K562 (cell line): ENCODE measurements at regions not wholly inside any gene's neighbourhood (a gene's known extent, or its start where the extent isn't known, plus 50 kb on each side); places are given as distances from the start of the nearest gene placed in this dataset.

Experiments used
- ATAC-seq: fragments of 200-7000 bp; cut with Tn5 transposase; 3 replicates; pipeline ENCODE4 v1.9.1; 2020; ENCODE audit warnings: moderate library complexity
- BruUV-seq: library from RNA; stranded (reverse); fragments of 400-500 nt; replicated peaks from 2 replicates; lab custom pipeline; 2021; lab: Mats Ljungman, UMichigan
- CTCF ChIA-PET: fragments of 300-600 bp; formaldehyde crosslinking; extraction: SDS; loops from one replicate; lab custom pipeline; 2021; ENCODE audit warnings: low intra/inter-chr PET ratio; lab: Yijun Ruan, JAX
- POLR2A ChIA-PET: fragments of 300-600, 350-650 bp; sonication (Branson Sonifier 250); formaldehyde crosslinking; extraction: SDS; loops from one replicate; lab custom pipeline; 2021; ENCODE audit warnings: antibody characterized with exemption, inconsistent platforms; lab: Yijun Ruan, JAX
- DNase-seq, 4 experiments: peaks; one replicate each; pipeline versions ENCODE4 v3.0.0 to v3.0.0-alpha.2; 2011 to 2018; ENCODE audit warnings: low spot score in 3 of 4, mixed read lengths in 3 of 4; ENCODE audit errors: extremely low read depth in 1 of 4
- FAIRE-seq: peaks from 2 replicates; lab custom pipeline; 2011; peaks lifted over from hg19 to GRCh38; lab: Jason Lieb, UNC
- H2AFZ ChIP-seq: 2 replicates; pipeline ENCODE4 v1.6.0; 2011; ENCODE audit warnings: low read depth, low read length, control low read depth, inconsistent platforms
- H3K27ac ChIP-seq: fragments of 200-600 bp; 3 replicates; pipeline ENCODE4 v1.8.0; 2011; ENCODE audit warnings: low read depth, mild to moderate bottlenecking, control low read depth, inconsistent platforms, low read length, moderate library complexity, mixed read lengths; ENCODE audit errors: extremely low read depth
- H3K27me3 ChIP-seq, 2 experiments: fragments of 300-600 bp in 1 of 2; 2 replicates in 1 of 2; 3 replicates in 1 of 2; pipeline versions ENCODE4 v1.6.0 to v1.8.0; 2011; ENCODE audit warnings: inconsistent platforms in 2 of 2, low read length in 2 of 2, mild to moderate bottlenecking in 1 of 2, mixed read lengths in 1 of 2, moderate library complexity in 1 of 2; ENCODE audit not compliant: control insufficient read depth in 2 of 2, insufficient read depth in 2 of 2
- H3K36me3 ChIP-seq: fragments of 300-600 bp; 3 replicates; pipeline ENCODE4 v1.8.0; 2011; ENCODE audit warnings: mild to moderate bottlenecking, low read length, inconsistent platforms; ENCODE audit not compliant: control insufficient read depth, insufficient read depth
- H3K4me1 ChIP-seq, 2 experiments: fragments of 200-600 bp in 1 of 2; replicated peaks in 1 of 2; 2 replicates in 1 of 2; 3 replicates in 1 of 2; pipeline versions ENCODE4 v1.5.1 to v1.8.0; 2011; ENCODE audit warnings: inconsistent platforms in 2 of 2, low read length in 2 of 2, mild to moderate bottlenecking in 1 of 2, mixed read lengths in 1 of 2, moderate library complexity in 1 of 2; ENCODE audit not compliant: control insufficient read depth in 2 of 2, insufficient read depth in 2 of 2
- H3K4me2 ChIP-seq: 2 replicates; pipeline ENCODE4 v1.6.1; 2011; ENCODE audit warnings: low read length, control low read depth, inconsistent platforms, mixed read lengths; ENCODE audit not compliant: insufficient read depth
- H3K4me3 ChIP-seq: fragments of 200-600 bp; sonication (generic), shearing (Covaris generic); 2 replicates; pipeline ENCODE4 v1.5.1; 2016; ENCODE audit warnings: control low read depth, inconsistent platforms
- H3K79me2 ChIP-seq: fragments of 200-600 bp; 3 replicates; pipeline ENCODE4 v1.8.0; 2011; ENCODE audit warnings: low read length, inconsistent platforms; ENCODE audit not compliant: control insufficient read depth, insufficient read depth
- H3K9ac ChIP-seq, 2 experiments: 2 replicates each; pipeline versions ENCODE4 v1.6.0 to v1.6.1; 2011; ENCODE audit warnings: low read depth in 2 of 2, low read length in 2 of 2, control low read depth in 1 of 2, inconsistent platforms in 1 of 2, mild to moderate bottlenecking in 1 of 2, mixed read lengths in 1 of 2; ENCODE audit not compliant: insufficient read depth in 1 of 2
- H3K9me1 ChIP-seq: one replicate; pipeline ENCODE4 v1.6.0; 2011; ENCODE audit warnings: inconsistent platforms, mild to moderate bottlenecking, low read length, moderate library complexity; ENCODE audit not compliant: control insufficient read depth, insufficient read depth
- H3K9me3 ChIP-seq: replicated peaks from 2 replicates; pipeline ENCODE4 v1.5.1; 2011; ENCODE audit warnings: low read depth, low read length, inconsistent platforms; ENCODE audit not compliant: control insufficient read depth, insufficient read depth
- H4K20me1 ChIP-seq: replicated peaks from 2 replicates; pipeline ENCODE4 v1.6.1; 2011; ENCODE audit warnings: low read length, inconsistent platforms, mixed read lengths; ENCODE audit not compliant: control insufficient read depth, insufficient read depth
- CCAR2 ChIP-seq: fragments of 200-400 bp; formaldehyde crosslinking; IDR thresholded peaks from 2 replicates; pipeline ENCODE4 v1.6.1; 2017; ENCODE audit warnings: mild to moderate bottlenecking, low read depth, low read length
- ETV6 ChIP-seq, 3 experiments: fragments of 150-350 bp in 1 of 3; sonication (generic) in 1 of 3; formaldehyde crosslinking in 1 of 3; IDR thresholded peaks; 2 replicates each; pipeline versions ENCODE4 v1.6.1 to v1.8.0; 2014 to 2022; ENCODE audit warnings: borderline replicate concordance in 2 of 3, low read depth in 2 of 3, antibody characterized with exemption in 1 of 3, low read length in 1 of 3, mild to moderate bottlenecking in 1 of 3, missing genetic modification reagents in 1 of 3
- FIP1L1 ChIP-seq: fragments of 200-400 bp; formaldehyde crosslinking; IDR thresholded peaks from 2 replicates; pipeline ENCODE4 v1.6.1; 2018; ENCODE audit warnings: mild to moderate bottlenecking, low read depth, low read length; ENCODE audit not compliant: poor library complexity, severe bottlenecking
- FOXP1 ChIP-seq: sonication (generic); formaldehyde crosslinking; IDR thresholded peaks from 2 replicates; pipeline ENCODE4 v1.8.0; 2022; ENCODE audit warnings: mild to moderate bottlenecking, missing genetic modification reagents
- NCOA2 ChIP-seq, 2 experiments: fragments of 450-650 bp; IDR thresholded peaks; 2 replicates each; pipeline ENCODE4 v1.6.1; 2018; ENCODE audit warnings: mild to moderate bottlenecking in 2 of 2, moderate library complexity in 1 of 2; ENCODE audit not compliant: partially characterized antibody in 2 of 2
- NUFIP1 ChIP-seq: fragments of 450-650 bp; IDR thresholded peaks from 2 replicates; pipeline ENCODE4 v1.6.1; 2018; ENCODE audit not compliant: partially characterized antibody
- SIRT6 ChIP-seq: IDR thresholded peaks from one replicate; pipeline ENCODE4 v1.6.1; 2012; ENCODE audit warnings: low read depth, mild to moderate bottlenecking, control low read depth, inconsistent platforms, low read length, moderate library complexity
- ZNF146 ChIP-seq: IDR thresholded peaks from one replicate; pipeline ENCODE4 v1.6.1; 2018; ENCODE audit warnings: missing compliant biosample characterization; ENCODE audit not compliant: unreplicated experiment
- WGBS: fragments of 100-300 bp; shearing (Covaris generic); methylation state at CpG from one replicate; pipeline ENCODE4 v1.1.6; 2016; ENCODE audit warnings: low coverage, mixed read lengths; ENCODE audit not compliant: insufficient coverage; ENCODE audit errors: missing lambda C conversion rate; 5-methylcytosine and 5-hydroxymethylcytosine counted together
- in situ Hi-C: fragments of 300-500 bp; cut with MboI; formaldehyde crosslinking; loops from 4 replicates; pipeline ENCODE4 v1.15.0; 2018; ENCODE audit warnings: inconsistent platforms, mixed read lengths
- intact Hi-C: fragments of 100-400 bp; cut with micrococcal nuclease; formaldehyde crosslinking; loops from 2 replicates; pipeline ENCODE4 v1.14.2; 2022
- TF ChIP-seq, protein P1 (sequence below): IDR thresholded peaks from 3 replicates; pipeline ENCODE4 v1.6.1; 2011; ENCODE audit warnings: borderline replicate concordance, mild to moderate bottlenecking, moderate library complexity; ENCODE audit not compliant: insufficient read length; ENCODE audit errors: extremely low read depth
- TF ChIP-seq, protein P2 (sequence below): sonication (generic); formaldehyde crosslinking; IDR thresholded peaks from 2 replicates; pipeline ENCODE4 v1.8.1; 2022; ENCODE audit warnings: missing genetic modification reagents
- TF ChIP-seq, protein P3 (sequence below): sonication (generic); formaldehyde crosslinking; IDR thresholded peaks from 2 replicates; pipeline ENCODE4 v1.8.0; 2023; ENCODE audit warnings: mild to moderate bottlenecking, missing genetic modification reagents

DNA sequence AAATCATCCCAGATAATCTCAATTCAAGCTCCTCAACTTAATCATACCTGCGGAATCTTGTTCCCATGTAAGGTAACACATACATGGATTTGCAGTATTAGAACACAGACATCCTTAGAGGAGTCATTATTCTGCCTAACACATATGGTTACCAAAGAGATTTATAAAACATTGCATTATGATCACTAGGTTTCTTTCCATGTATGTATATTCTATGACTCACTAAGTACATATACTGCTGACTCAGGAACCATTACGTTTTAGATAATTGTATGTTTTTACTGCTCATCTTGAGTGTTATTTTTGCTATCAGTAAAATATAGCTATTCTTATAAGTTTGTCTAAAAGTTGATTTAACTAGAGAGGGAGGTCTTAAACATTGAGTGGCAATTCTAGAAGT is 182.9 kb downstream of the SLITRK6 start:
- 0% methylated on average over 2 of the region's 2 CpGs for WGBS
- Histone ChIP-seq H2AFZ (no peak overlapping the region), H3K79me2 (no peaks in the 10 kb centered on the region), H3K36me3 (no peaks in the 10 kb centered on the region), H3K4me2 (no peak overlapping the region), H4K20me1 (no peaks in the 10 kb centered on the region), H3K4me3 (no peak overlapping the region), H3K27me3 (no peaks in the 10 kb centered on the region), H3K9ac (no peak overlapping the region), H3K27ac (no peak overlapping the region), H3K4me1 (no peaks in the 10 kb centered on the region), H3K9me3 (no peaks in the 10 kb centered on the region), H3K9me1 (no peaks in the 10 kb centered on the region)
- TF ChIP-seq FIP1L1 (no peak), ZNF146 (CRISPR knock-in tag) (no peak), SIRT6 (no peak), FOXP1 (CRISPR knock-in tag) (no peak), NCOA2 (IDR thresholded peaks at IDR 0.05; ENCODE audit: partially characterized antibody in 2 of 2) (no peak), NUFIP1 (no peak), ETV6 (IDR thresholded peaks at IDR 0.05; ENCODE audit: borderline replicate concordance in 1 of 2, low read depth in 2 of 2, low read length in 1 of 2) (no peak), ETV6 (CRISPR knock-in tag; IDR thresholded peaks at IDR 0.05; ENCODE audit: borderline replicate concordance) (no peak), CCAR2 (no peak)
- TF ChIP-seq, protein P1, sequence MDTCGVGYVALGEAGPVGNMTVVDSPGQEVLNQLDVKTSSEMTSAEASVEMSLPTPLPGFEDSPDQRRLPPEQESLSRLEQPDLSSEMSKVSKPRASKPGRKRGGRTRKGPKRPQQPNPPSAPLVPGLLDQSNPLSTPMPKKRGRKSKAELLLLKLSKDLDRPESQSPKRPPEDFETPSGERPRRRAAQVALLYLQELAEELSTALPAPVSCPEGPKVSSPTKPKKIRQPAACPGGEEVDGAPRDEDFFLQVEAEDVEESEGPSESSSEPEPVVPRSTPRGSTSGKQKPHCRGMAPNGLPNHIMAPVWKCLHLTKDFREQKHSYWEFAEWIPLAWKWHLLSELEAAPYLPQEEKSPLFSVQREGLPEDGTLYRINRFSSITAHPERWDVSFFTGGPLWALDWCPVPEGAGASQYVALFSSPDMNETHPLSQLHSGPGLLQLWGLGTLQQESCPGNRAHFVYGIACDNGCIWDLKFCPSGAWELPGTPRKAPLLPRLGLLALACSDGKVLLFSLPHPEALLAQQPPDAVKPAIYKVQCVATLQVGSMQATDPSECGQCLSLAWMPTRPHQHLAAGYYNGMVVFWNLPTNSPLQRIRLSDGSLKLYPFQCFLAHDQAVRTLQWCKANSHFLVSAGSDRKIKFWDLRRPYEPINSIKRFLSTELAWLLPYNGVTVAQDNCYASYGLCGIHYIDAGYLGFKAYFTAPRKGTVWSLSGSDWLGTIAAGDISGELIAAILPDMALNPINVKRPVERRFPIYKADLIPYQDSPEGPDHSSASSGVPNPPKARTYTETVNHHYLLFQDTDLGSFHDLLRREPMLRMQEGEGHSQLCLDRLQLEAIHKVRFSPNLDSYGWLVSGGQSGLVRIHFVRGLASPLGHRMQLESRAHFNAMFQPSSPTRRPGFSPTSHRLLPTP = no peak
- TF ChIP-seq, protein P2, sequence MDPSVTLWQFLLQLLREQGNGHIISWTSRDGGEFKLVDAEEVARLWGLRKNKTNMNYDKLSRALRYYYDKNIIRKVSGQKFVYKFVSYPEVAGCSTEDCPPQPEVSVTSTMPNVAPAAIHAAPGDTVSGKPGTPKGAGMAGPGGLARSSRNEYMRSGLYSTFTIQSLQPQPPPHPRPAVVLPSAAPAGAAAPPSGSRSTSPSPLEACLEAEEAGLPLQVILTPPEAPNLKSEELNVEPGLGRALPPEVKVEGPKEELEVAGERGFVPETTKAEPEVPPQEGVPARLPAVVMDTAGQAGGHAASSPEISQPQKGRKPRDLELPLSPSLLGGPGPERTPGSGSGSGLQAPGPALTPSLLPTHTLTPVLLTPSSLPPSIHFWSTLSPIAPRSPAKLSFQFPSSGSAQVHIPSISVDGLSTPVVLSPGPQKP (CRISPR knock-in tag) = no peak
- TF ChIP-seq, protein P3, sequence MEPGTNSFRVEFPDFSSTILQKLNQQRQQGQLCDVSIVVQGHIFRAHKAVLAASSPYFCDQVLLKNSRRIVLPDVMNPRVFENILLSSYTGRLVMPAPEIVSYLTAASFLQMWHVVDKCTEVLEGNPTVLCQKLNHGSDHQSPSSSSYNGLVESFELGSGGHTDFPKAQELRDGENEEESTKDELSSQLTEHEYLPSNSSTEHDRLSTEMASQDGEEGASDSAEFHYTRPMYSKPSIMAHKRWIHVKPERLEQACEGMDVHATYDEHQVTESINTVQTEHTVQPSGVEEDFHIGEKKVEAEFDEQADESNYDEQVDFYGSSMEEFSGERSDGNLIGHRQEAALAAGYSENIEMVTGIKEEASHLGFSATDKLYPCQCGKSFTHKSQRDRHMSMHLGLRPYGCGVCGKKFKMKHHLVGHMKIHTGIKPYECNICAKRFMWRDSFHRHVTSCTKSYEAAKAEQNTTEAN (CRISPR knock-in tag) = no peak
- FAIRE-seq (no peak), DNase-seq (no peak), ATAC-seq (no peak)
- POLR2A ChIA-PET = no interaction called here
- intact Hi-C loops (no loop called here), in situ Hi-C loops (no loop called here)
- BruUV-seq = no TSS peak
- CTCF ChIA-PET = no interaction called here
